ENCODE measurements at regions not wholly inside any gene's neighbourhood (a gene's known extent, or its start where the extent isn't known, plus 50 kb on each side); places are given as distances from the start of the nearest gene placed in this dataset.

DNA sequence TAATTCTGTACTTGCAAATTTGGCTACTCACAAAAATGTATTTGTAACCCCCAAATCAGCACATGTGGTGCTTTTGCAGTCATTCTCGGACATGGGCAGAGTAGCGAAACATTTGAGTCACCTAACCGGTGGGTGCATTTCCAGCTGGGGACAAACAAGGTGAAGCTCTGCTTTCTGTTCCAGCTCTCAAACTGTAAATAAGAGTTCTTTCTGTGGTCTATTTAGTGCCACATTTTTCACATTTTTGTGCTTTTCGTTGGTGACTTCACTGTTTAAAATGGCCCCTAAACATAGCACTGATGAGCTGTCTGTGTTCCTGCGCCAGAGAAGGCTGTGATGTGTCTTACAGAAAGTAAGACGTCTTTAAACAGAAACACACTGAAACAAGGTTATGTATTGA, 244.5 kb downstream of the CDC5L start:
- no peak overlapping the region for H3K9ac ChIP-seq (ENCODE audit: low read depth, low read length)
- no peaks in the 10 kb centered on the region for H3K36me3 ChIP-seq (ENCODE audit: insufficient read depth, low read length)
- H3K9me3 ChIP-seq (ENCODE audit: control insufficient read depth, insufficient read depth, low read length) = no peaks in the 10 kb centered on the region
- H3K4me1 ChIP-seq (ENCODE audit: insufficient read depth, low read length) = peaks cover 22% of the 10 kb centered on the region

DNA sequence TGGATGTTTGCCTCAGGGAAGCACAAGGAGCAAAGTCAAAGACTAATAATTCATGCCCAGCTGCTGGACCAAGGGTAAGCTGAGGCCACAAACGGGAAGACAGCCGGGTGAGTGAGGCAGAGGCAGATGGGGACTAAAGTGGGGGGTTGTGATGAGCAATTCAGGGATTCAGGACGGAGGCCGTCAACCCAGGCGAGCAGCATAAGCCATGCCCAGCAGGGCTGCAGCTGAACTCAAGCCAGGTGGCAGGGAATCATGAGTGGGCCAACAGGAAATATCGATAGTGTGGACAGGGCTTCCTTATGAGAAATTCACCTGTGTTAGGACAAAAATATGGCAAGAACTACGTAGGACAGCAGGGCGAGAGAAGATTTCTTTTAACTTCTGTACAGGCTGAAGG, 246.8 kb downstream of the CDC5L start:
- peaks cover 10% of the 10 kb centered on the region for H3K4me1 ChIP-seq (ENCODE audit: insufficient read depth, low read length)
- H3K9me3 ChIP-seq (ENCODE audit: control insufficient read depth, insufficient read depth, low read length) = no peaks in the 10 kb centered on the region
- no peaks in the 10 kb centered on the region for H3K36me3 ChIP-seq (ENCODE audit: insufficient read depth, low read length)
- no peak overlapping the region for H3K9ac ChIP-seq (ENCODE audit: low read depth, low read length)

DNA sequence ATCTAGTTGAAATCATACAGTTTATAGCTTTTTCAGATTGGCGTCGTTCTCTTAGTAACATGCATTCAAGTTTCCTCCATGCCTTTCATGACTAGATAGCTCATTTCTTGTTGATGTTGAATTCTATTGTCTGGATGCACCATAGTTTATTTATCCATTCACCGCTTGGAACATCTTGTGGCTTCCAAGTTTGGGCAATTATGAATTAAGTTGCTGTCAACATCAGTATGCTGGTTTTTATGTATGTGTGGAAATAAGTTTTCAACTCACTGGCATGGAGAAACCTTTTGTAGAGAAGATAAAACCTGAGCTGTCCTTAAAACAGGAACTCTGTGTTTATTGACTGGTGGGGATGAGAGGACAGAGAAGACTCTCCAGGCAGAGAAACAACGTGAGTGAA, 248.0 kb downstream of the CDC5L start:
- Histone ChIP-seq H3K4me1 (ENCODE audit: insufficient read depth, low read length) (peaks cover 3% of the 10 kb centered on the region), H3K9me3 (ENCODE audit: control insufficient read depth, insufficient read depth, low read length) (no peaks in the 10 kb centered on the region), H3K36me3 (ENCODE audit: insufficient read depth, low read length) (no peaks in the 10 kb centered on the region), H3K9ac (ENCODE audit: low read depth, low read length) (no peak overlapping the region)

DNA sequence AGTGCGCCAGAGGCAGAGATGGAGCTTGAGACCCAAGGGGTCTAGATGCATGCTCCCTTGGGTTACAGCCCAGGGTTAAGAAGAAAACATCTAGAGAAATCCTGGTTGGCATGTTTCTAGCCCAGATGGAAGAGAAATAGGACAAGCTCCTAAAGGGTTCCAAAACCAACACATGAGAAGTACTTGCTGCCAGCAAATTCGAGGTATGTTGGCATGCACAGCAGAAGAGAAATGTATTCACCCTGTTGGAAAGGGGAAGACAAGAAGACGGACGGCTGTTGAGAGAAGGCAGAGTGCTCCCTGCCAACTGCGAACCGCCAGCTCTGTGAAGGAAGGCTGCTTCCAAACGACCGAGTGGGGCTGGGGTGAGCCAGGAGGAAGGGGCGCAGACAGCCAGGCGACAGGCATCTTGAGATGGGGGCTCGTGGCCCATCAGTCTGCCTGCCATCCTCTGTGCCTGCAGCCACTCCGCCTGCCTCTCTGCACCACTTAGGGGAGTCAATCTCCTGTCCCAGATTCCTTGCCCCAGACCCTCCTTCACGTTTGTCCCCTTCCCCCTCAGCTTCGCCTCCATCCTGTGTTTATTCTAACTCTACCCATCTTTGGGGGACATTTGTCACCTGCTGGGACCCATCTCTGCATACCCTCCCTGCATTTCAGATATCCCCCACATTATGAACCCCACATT, 249.2 kb downstream of the CDC5L start:
- no peaks in the 10 kb centered on the region for H3K9me3 ChIP-seq (ENCODE audit: control insufficient read depth, insufficient read depth, low read length)
- no peak overlapping the region for H3K9ac ChIP-seq (ENCODE audit: low read depth, low read length)
- no peaks in the 10 kb centered on the region; the same call in 1 of the 2 replicates for H3K4me1 ChIP-seq (ENCODE audit: insufficient read depth, low read length)
- H3K36me3 ChIP-seq (ENCODE audit: insufficient read depth, low read length) = no peaks in the 10 kb centered on the region

DNA sequence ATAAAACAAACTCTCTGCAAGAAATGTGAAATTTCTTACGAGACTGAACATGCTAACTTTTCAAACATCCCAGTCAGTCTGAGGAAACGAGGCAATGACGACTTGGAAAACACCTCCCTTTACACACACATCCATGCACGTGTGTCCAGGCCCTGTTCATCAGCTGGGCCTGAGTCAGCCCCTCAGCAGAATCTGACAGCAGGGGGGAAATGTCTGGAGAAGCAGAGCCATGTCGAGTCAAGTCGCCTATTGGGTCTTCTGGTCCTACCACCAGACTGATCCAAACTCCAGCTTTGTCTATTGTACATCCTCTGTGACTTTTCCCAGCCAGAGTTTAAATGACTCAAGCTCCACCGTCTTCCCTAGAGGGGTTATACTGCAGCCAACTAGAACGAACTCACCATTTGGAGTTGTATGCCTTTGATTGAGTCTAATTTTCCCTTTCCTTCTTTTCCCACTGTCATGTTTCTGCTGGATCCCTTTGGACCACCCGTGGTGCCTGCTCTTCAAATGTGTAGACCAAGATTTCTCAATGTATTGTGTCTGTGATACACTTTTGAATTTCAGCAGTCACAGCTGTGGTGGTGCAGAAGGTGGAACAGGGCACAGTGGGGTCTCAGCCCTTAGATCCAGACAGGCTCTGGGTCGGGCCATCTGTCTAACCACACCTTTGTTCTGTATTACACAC, 254.0 kb downstream of the CDC5L start:
- H3K4me1 ChIP-seq (ENCODE audit: insufficient read depth, low read length) = no peaks in the 10 kb centered on the region; the same call in 1 of the 2 replicates
- no peaks in the 10 kb centered on the region for H3K9me3 ChIP-seq (ENCODE audit: control insufficient read depth, insufficient read depth, low read length)
- no peak overlapping the region for H3K9ac ChIP-seq (ENCODE audit: low read depth, low read length)
- no peaks in the 10 kb centered on the region for H3K36me3 ChIP-seq (ENCODE audit: insufficient read depth, low read length)

DNA sequence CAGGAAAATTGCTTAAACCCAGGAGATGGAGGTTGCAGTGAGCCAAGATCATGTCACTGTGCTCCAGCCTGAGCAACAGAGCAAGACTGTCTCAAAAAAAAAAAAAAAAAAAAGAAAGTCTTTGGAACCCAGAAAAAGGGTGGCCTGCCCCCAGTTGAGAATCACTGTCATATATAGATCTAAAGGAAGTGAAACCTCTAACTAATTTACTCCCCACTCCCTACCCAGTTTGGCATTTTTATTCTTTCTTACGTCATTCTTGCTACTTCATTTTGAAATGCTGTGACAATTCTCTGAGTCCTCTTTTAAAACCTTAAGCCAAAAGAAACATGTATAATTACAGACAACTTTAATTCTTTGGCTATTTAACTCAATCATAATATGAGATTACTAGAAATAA, 254.8 kb downstream of the CDC5L start:
- Histone ChIP-seq H3K9me3 (ENCODE audit: control insufficient read depth, insufficient read depth, low read length) (no peaks in the 10 kb centered on the region), H3K9ac (ENCODE audit: low read depth, low read length) (no peak overlapping the region), H3K36me3 (ENCODE audit: insufficient read depth, low read length) (no peaks in the 10 kb centered on the region), H3K4me1 (ENCODE audit: insufficient read depth, low read length) (no peaks in the 10 kb centered on the region; the same call in 1 of the 2 replicates)

DNA sequence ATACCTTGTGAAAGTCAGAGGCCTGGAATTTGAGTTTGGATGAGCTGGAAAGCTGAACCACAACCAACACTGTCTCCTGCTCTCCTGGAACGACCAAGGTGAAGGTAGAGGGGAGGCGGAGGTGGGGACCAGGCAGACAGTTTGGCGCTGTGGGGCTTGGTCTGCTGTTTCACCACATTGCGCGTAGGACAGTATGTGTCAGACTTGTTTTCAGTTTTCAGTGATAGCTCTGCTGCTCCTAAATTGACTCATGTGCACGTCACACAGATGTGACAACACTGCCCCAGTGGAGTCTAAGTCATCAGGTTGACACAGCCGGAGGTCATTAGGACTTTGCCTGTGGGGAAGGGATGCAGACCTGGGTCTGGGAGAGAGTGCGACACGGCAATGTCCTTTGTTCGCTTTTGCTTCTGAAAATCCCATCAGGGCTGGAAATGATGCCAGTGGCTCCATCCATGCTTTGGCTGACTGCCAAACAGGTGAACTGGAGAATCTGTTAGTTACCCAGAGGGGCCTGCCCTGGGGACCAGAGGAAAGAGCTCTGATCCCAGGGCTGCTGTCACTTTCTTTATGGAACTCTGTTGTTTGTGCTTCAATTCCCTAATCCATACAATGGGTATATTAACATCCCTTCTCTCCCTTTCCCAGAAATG, 255.5 kb downstream of the CDC5L start:
- Histone ChIP-seq H3K9me3 (ENCODE audit: control insufficient read depth, insufficient read depth, low read length) (no peaks in the 10 kb centered on the region), H3K36me3 (ENCODE audit: insufficient read depth, low read length) (no peaks in the 10 kb centered on the region), H3K9ac (ENCODE audit: low read depth, low read length) (no peak overlapping the region), H3K4me1 (ENCODE audit: insufficient read depth, low read length) (no peaks in the 10 kb centered on the region; the same call in 1 of the 2 replicates)

DNA sequence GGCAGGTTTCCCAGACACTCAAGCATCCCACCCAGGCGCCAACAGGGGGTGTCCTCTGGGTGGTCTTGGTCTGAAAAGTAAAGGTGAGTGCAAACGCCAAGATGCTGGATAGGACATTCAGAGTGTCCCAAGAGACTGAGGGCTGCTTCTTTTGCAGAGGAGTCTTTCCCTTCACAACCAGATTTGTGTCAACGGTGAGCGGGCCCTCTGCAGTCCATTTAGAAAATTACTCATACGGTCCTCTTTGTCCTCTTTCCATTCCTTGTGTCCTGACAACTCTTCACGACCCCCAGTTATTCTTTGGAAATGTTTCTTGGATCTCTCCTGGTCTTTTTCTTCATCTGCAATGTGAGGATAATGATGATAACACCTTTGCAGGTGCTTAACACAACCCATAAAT, 257.8 kb downstream of the CDC5L start:
- H3K36me3 ChIP-seq (ENCODE audit: insufficient read depth, low read length) = no peaks in the 10 kb centered on the region
- H3K4me1 ChIP-seq (ENCODE audit: insufficient read depth, low read length) = no peaks in the 10 kb centered on the region; the same call in 1 of the 2 replicates
- H3K9me3 ChIP-seq (ENCODE audit: control insufficient read depth, insufficient read depth, low read length) = no peaks in the 10 kb centered on the region
- H3K9ac ChIP-seq (ENCODE audit: low read depth, low read length) = no peak overlapping the region

DNA sequence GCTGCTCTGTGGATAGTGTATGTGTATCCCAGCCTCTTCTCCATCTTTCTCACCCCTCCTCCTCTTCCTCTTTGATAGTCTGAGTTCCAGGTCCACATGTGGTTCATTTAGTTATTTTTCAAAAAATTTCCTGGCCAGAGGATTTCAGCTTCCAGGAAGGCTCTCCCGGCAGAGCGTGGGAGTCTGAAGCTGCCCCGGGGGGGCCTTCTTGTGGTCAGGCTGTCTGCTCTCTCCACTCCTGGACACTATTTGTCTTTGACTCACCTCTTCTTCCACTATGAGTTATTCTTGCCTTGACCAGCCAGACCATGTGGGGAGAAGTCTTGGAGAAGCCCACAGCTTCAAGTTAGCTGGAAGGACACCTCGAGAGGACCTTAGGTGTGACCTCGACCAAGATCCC, 258.8 kb downstream of the CDC5L start:
- peaks cover 5% of the 10 kb centered on the region for H3K4me1 ChIP-seq (ENCODE audit: insufficient read depth, low read length)
- no peaks in the 10 kb centered on the region for H3K36me3 ChIP-seq (ENCODE audit: insufficient read depth, low read length)
- H3K9me3 ChIP-seq (ENCODE audit: control insufficient read depth, insufficient read depth, low read length) = no peaks in the 10 kb centered on the region
- H3K9ac ChIP-seq (ENCODE audit: low read depth, low read length) = no peak overlapping the region

DNA sequence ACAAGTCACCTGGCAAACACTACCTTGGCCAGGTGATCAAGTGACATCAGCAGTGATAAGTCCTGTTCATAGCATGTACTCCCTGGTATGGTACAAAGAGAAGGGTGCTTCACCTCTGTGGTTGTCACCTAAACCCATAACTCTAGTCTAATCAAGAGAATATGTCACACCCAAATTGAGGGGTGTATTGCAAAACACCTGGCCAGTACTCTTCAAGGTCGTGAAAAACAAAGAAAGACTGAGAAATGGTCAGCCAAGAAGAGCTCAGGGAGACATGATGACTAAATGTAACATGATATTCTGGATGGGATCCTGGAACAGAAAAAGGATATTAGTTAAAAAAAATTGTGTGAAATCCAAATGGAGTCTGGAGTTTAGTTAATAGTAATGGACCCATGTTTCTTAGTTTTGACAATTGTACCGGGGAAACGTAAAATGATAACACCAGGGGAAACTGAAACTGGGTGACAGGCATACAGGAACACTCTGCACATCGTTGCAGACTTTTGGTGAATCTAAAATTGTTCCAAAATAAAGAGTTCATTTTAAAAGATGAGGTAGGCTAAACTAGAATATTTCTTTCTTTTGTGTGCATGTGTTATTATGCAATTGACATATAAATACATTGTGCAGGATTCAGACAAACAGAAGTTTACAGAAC, 262.0 kb downstream of the CDC5L start:
- Histone ChIP-seq H3K4me1 (ENCODE audit: insufficient read depth, low read length) (peaks cover 15% of the 10 kb centered on the region), H3K9ac (ENCODE audit: low read depth, low read length) (no peak overlapping the region), H3K36me3 (ENCODE audit: insufficient read depth, low read length) (no peaks in the 10 kb centered on the region), H3K9me3 (ENCODE audit: control insufficient read depth, insufficient read depth, low read length) (no peaks in the 10 kb centered on the region)

DNA sequence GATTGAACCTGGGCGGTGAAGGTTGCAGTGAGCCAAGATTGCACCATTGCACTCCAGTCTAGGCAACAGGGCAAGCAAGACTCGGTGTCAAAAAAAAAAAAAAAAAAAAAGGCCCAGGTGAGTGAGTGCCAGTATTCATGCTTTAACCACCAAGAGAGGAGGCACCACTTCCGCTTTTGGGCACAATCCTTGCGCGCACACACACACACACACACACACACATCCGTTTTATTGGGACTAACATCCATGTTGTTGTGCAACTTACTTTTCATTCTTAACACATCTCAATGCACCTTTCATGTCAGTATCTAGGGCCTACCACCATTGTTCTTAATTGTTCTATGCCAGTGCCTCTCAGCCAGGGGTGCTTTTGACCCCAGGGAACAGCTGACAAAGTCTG, 263.0 kb downstream of the CDC5L start:
- H3K36me3 ChIP-seq (ENCODE audit: insufficient read depth, low read length) = no peaks in the 10 kb centered on the region
- H3K9ac ChIP-seq (ENCODE audit: low read depth, low read length) = no peak overlapping the region
- peaks cover 20% of the 10 kb centered on the region for H3K4me1 ChIP-seq (ENCODE audit: insufficient read depth, low read length)

DNA sequence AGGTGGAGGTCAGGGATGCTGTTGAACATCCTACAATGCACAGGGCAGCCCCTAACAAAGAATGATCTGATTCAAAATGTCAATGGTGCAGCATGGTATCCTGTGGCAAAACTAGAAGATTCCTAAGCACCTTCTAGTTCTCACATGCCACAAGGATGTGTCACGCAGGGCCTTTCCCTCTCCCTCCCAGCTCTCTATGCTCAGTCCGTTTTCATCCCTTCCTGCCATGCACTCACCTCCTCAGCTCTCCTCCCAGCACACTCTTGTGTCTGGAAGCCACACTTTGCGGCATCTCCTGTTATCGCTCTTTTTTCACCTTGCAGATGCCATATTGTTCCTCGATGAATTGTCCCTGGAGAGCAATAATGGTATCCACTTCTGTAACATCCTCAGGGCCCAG, 263.4 kb downstream of the CDC5L start:
- Histone ChIP-seq H3K9ac (ENCODE audit: low read depth, low read length) (no peak overlapping the region), H3K36me3 (ENCODE audit: insufficient read depth, low read length) (no peaks in the 10 kb centered on the region), H3K9me3 (ENCODE audit: control insufficient read depth, insufficient read depth, low read length) (no peaks in the 10 kb centered on the region), H3K4me1 (ENCODE audit: insufficient read depth, low read length) (peaks cover 20% of the 10 kb centered on the region)

More for the DNA sequence above, 263.0 kb downstream of the CDC5L start:
- no peaks in the 10 kb centered on the region for H3K9me3 ChIP-seq (ENCODE audit: control insufficient read depth, insufficient read depth, low read length)

DNA sequence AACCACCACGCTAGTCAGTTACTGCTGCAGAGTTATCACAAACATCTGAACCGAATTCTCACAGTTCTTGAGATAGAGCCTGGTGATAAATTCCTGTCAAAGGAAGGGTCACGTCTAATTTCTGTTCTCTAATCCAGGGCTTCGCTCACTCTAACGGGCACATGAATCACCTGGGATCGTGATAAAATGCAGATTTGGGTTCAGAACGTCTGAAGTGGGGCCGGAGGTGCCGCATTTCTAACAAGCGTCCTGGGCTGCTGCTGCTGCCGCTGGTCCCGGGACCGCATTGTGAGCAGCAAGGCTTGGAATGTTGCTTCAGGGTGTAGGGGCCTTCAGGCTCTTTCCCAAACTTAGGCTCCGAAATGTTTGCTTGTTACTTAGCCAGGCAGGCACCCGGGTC, 264.1 kb downstream of the CDC5L start:
- Histone ChIP-seq H3K4me1 (ENCODE audit: insufficient read depth, low read length) (peaks cover 20% of the 10 kb centered on the region), H3K9me3 (ENCODE audit: control insufficient read depth, insufficient read depth, low read length) (no peaks in the 10 kb centered on the region), H3K9ac (ENCODE audit: low read depth, low read length) (no peak overlapping the region), H3K36me3 (ENCODE audit: insufficient read depth, low read length) (no peaks in the 10 kb centered on the region)

DNA sequence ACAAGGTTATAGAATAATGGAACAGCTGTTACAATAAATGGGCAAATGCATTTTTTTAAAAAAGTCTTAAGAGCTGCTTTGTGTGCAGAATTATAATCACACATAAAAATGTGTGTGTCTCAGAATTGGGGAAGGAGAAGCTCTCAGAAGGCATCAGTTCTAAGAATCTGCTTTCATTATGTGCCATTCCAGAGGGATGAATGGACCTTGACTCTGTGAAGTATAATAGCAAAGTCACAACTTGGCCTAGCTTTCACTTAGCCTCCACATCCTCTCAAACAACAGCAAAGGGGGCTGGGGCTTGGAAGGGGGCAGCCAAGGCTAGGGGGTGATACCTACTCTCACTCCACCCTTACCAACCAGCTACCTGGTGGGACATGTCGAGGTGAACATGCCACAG, 265.0 kb downstream of the CDC5L start:
- no peak overlapping the region for H3K9ac ChIP-seq (ENCODE audit: low read depth, low read length)
- H3K4me1 ChIP-seq (ENCODE audit: insufficient read depth, low read length) = peaks cover 20% of the 10 kb centered on the region
- no peaks in the 10 kb centered on the region for H3K9me3 ChIP-seq (ENCODE audit: control insufficient read depth, insufficient read depth, low read length)
- no peaks in the 10 kb centered on the region for H3K36me3 ChIP-seq (ENCODE audit: insufficient read depth, low read length)

All from ES-I3 (cell line).